SU-DHL-6 (cell line): ENCODE measurements at regions not wholly inside any gene's neighbourhood (a gene's known extent, or its start where the extent isn't known, plus 50 kb on each side); places are given as distances from the start of the nearest gene placed in this dataset.

Experiments used
- H2AFZ ChIP-seq: fragments of 200-600 bp; sonication (generic); 2 replicates; pipeline ENCODE4 v1.6.1; 2014; ENCODE audit warnings: low read depth, mild to moderate bottlenecking, moderate library complexity, mixed read lengths, antibody characterized with exemption, low read length; ENCODE audit not compliant: severe bottlenecking
- H3F3A ChIP-seq: fragments of 200-600 bp; shearing (Covaris generic); 2 replicates; pipeline ENCODE4 v1.6.0; 2016; ENCODE audit warnings: antibody characterized with exemption, mild to moderate bottlenecking; ENCODE audit not compliant: insufficient read depth
- H3K27ac ChIP-seq: fragments of 200-600 bp; sonication (generic); 2 replicates; pipeline ENCODE4 v1.5.1; 2016; ENCODE audit warnings: low read depth, mild to moderate bottlenecking, low read length, moderate library complexity, mixed read lengths
- H3K27me3 ChIP-seq: fragments of 200-600 bp; sonication (generic), shearing (Covaris generic); 2 replicates; pipeline ENCODE4 v1.6.0; 2014; ENCODE audit warnings: mild to moderate bottlenecking, low read length
- H3K36me3 ChIP-seq: fragments of 200-600 bp; sonication (generic); 2 replicates; pipeline ENCODE4 v1.6.1; 2014; ENCODE audit warnings: mild to moderate bottlenecking, low read length, mixed read lengths
- H3K4me2 ChIP-seq: fragments of 300-600, 200-600 bp; shearing (Covaris generic), sonication (generic); 2 replicates; pipeline ENCODE4 v1.6.0; 2014; ENCODE audit warnings: low read length, low read depth, mild to moderate bottlenecking; ENCODE audit not compliant: poor library complexity, severe bottlenecking
- H3K4me3 ChIP-seq: fragments of 200-600 bp; sonication (generic); 2 replicates; pipeline ENCODE4 v1.5.1; 2014; ENCODE audit warnings: antibody characterized with exemption, low read length, mild to moderate bottlenecking, mixed read lengths; ENCODE audit not compliant: insufficient read depth, poor library complexity, severe bottlenecking
- H3K79me2 ChIP-seq: fragments of 200-600 bp; sonication (generic); 2 replicates; pipeline ENCODE4 v1.6.1; 2014; ENCODE audit warnings: mild to moderate bottlenecking, low read length, moderate library complexity; ENCODE audit not compliant: insufficient read depth
- H3K9ac ChIP-seq: fragments of 200-600 bp; sonication (generic); 2 replicates; pipeline ENCODE4 v1.7.0; 2014; ENCODE audit warnings: mild to moderate bottlenecking, low read length
- H3K9me2 ChIP-seq: fragments of 200-600 bp; sonication (generic); replicated peaks from 2 replicates; pipeline ENCODE4 v1.6.1; 2014; ENCODE audit warnings: low read length; ENCODE audit not compliant: insufficient read depth
- H3K9me3 ChIP-seq: fragments of 200-600 bp; sonication (generic); 2 replicates; pipeline ENCODE4 v1.6.1; 2014; ENCODE audit warnings: low read length, mixed read lengths; ENCODE audit not compliant: insufficient read depth
- H4K20me1 ChIP-seq: fragments of 200-600 bp; sonication (generic); 2 replicates; pipeline ENCODE4 v1.6.1; 2014; ENCODE audit warnings: low read depth, mild to moderate bottlenecking, antibody characterized with exemption, low read length, moderate library complexity, mixed read lengths
- CTCF ChIP-seq: fragments of 200-600 bp; sonication (generic); IDR thresholded peaks from one replicate; pipeline ENCODE4 v1.5.1; 2017; ENCODE audit warnings: antibody characterized with exemption, mild to moderate bottlenecking, low read length, moderate library complexity; ENCODE audit not compliant: insufficient read depth, poor library complexity, severe bottlenecking
- EZH2phosphoT487 ChIP-seq: fragments of 200-600 bp; sonication (generic), shearing (Covaris generic); conservative IDR thresholded peaks from 2 replicates; pipeline ENCODE4 v1.6.1; 2018; ENCODE audit warnings: mild to moderate bottlenecking, antibody characterized with exemption, low read length, moderate library complexity, mixed read lengths

GRCh38 chr19:30077851-30078355 lies 135.9 kb downstream of the URI1 start:
- TF ChIP-seq CTCF = no peak
- TF ChIP-seq EZH2phosphoT487 = no peak
- Histone ChIP-seq H3K9ac (no peak overlapping the region), H3K79me2 (no peaks in the 10 kb centered on the region)

DNA sequence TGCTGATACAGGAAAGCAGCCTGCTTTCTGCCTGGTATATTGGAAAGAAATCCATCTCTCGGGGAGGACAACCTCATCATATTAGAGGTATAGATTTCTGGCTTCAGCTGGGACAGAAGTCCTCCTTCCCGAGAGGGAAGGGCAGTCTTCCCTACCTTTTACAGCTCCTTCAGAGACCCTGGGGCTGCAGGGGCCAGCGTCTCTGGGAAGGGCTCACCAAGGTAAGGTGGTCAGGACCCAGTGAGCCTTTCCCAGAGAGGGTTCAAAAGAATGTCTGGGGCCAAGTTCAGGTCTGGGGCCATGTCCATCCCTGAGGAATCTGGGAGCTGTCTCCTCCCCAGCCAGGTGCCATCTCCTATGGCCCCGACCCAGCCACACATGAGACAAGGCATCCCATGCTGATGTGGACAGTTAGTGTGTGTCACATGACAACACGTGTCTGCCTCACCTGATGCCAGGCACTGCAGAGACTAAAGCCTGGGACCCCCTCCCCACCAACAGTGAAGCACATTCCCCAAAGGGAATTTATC lies 136.4 kb downstream of the URI1 start:
- H3K4me2 ChIP-seq = no peak overlapping the region
- H3K9ac ChIP-seq = no peak overlapping the region
- H4K20me1 ChIP-seq = no peaks in the 10 kb centered on the region
- H3K36me3 ChIP-seq = no peaks in the 10 kb centered on the region
- H3K9me2 ChIP-seq = no peaks in the 10 kb centered on the region
- no peaks in the 10 kb centered on the region for H3F3A ChIP-seq
- H3K27me3 ChIP-seq = 0 out of 2 replicates have a peak, but pooled peaks cover 2% of the 10 kb centered on the region
- no peak overlapping the region for H2AFZ ChIP-seq
- no peaks in the 10 kb centered on the region for H3K9me3 ChIP-seq
- H3K4me3 ChIP-seq = no peak overlapping the region
- no peaks in the 10 kb centered on the region for H3K79me2 ChIP-seq
- TF ChIP-seq EZH2phosphoT487 = no peak
- no peak for TF ChIP-seq CTCF
- no peak overlapping the region for H3K27ac ChIP-seq

More at GRCh38 chr19:30077851-30078355, 135.9 kb downstream of the URI1 start:
- Histone ChIP-seq H4K20me1 (no peaks in the 10 kb centered on the region), H3K36me3 (no peaks in the 10 kb centered on the region), H3K27ac (no peak overlapping the region), H3K4me3 (no peak overlapping the region), H3K27me3 (0 out of 2 replicates have a peak, but pooled peaks cover 2% of the 10 kb centered on the region), H3K4me2 (no peak overlapping the region), H2AFZ (no peak overlapping the region), H3K9me3 (no peaks in the 10 kb centered on the region), H3K9me2 (no peaks in the 10 kb centered on the region), H3F3A (no peaks in the 10 kb centered on the region)

DNA sequence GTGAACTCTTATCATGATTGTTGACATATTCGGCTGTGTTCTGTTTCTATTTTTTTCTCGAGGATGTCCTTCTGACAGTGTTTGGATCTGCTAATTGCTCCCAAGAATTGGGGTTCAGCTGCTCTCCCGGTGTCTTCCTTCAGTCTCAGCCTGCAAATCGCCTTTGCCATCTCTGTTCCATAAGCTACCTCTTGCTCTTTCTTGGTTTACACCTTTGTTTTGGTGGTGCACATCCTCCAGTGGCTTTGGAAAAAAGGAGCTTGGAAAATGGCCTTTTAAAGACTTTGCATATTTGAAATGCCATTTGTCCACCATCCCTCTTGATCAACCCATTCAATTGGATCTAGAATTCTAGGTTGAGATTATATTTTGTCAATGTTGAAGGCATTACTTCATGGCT lies 137.2 kb downstream of the URI1 start:
- no peaks in the 10 kb centered on the region for H3K9me3 ChIP-seq
- TF ChIP-seq CTCF = no peak
- no peak for TF ChIP-seq EZH2phosphoT487
- no peak overlapping the region for H3K4me3 ChIP-seq
- H4K20me1 ChIP-seq = no peaks in the 10 kb centered on the region
- 0 out of 2 replicates have a peak, but pooled peaks cover 2% of the 10 kb centered on the region for H3K27me3 ChIP-seq
- no peak overlapping the region for H2AFZ ChIP-seq
- H3K36me3 ChIP-seq = no peaks in the 10 kb centered on the region
- H3K27ac ChIP-seq = no peak overlapping the region
- no peaks in the 10 kb centered on the region for H3K79me2 ChIP-seq
- H3K9me2 ChIP-seq = no peaks in the 10 kb centered on the region
- no peak overlapping the region for H3K9ac ChIP-seq
- H3F3A ChIP-seq = no peaks in the 10 kb centered on the region
- no peak overlapping the region for H3K4me2 ChIP-seq
